SK-N-SH treated with all-trans-retinoic acid at 6 μM for 48 hours (cell line): ENCODE measurements at regions not wholly inside any gene's neighbourhood (a gene's known extent, or its start where the extent isn't known, plus 50 kb on each side); places are given as distances from the start of the nearest gene placed in this dataset.

ENCODE experiments used
- ARNTL ChIP-seq: fragments of 450-650 bp; formaldehyde crosslinking; IDR thresholded peaks from 2 replicates; pipeline ENCODE4 v1.5.0; 2020; ENCODE audit warnings: low read depth, mild to moderate bottlenecking, moderate library complexity, borderline replicate concordance
- GLIS3 ChIP-seq: fragments of 250-450 bp; sonication (Bioruptor Pico); IDR thresholded peaks from 2 replicates; pipeline ENCODE4 v1.5.0; 2020; ENCODE audit warnings: mild to moderate bottlenecking, moderate library complexity
- RARB ChIP-seq: fragments of 250-450 bp; sonication (Bioruptor Pico); IDR thresholded peaks from 2 replicates; pipeline ENCODE4 v1.8.0; 2021; ENCODE audit warnings: mild to moderate bottlenecking, moderate library complexity
- ZFP30 ChIP-seq: fragments of 450-650 bp; formaldehyde crosslinking; IDR thresholded peaks from 2 replicates; pipeline ENCODE4 v1.5.0; 2022; ENCODE audit warnings: mild to moderate bottlenecking, moderate library complexity
- ZNF565 ChIP-seq: fragments of 450-650 bp; formaldehyde crosslinking; conservative IDR thresholded peaks from 2 replicates; pipeline ENCODE4 v1.5.0; 2020; ENCODE audit warnings: low read depth, mild to moderate bottlenecking, moderate library complexity
- ZNF70 ChIP-seq: fragments of 450-650 bp; formaldehyde crosslinking; IDR thresholded peaks from 2 replicates; pipeline ENCODE4 v1.5.0; 2020; ENCODE audit warnings: mild to moderate bottlenecking, moderate library complexity
- TF ChIP-seq, protein P1 (sequence below): fragments of 250-450 bp; sonication (Bioruptor Pico); IDR thresholded peaks from 2 replicates; pipeline ENCODE4 v1.5.1; 2020; ENCODE audit warnings: low read depth, mild to moderate bottlenecking, moderate library complexity
- TF ChIP-seq, protein P2 (sequence below): fragments of 250-450 bp; sonication (Bioruptor Pico); IDR thresholded peaks from 2 replicates; pipeline ENCODE4 v1.8.0; 2020; ENCODE audit warnings: mild to moderate bottlenecking, moderate library complexity, borderline replicate concordance
- TF ChIP-seq, protein P3 (sequence below): fragments of 250-450 bp; sonication (Bioruptor Pico); IDR thresholded peaks from 2 replicates; pipeline ENCODE4 v1.5.1; 2021; ENCODE audit warnings: mild to moderate bottlenecking, moderate library complexity

DNA sequence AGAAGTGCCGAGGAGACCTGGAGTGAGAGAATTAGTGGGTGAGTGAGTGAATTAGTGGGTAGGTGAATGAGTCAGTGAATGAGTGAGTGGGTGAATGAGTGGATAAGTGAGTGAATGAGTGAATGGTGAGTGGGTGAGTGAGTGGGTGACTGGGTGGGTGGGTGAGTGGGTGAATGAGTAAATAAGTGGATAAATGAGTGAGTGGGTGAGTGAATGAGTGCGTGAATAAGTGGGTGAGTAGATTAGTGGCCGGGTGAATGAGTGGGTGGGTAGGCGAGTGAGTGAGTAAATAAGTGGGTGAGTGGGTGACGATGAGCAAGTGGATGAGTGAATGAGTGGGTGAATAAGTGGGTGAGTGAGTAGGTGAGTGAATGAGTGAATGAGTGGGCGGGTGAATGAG lies 243.7 kb upstream of the MGMT start:
- TF ChIP-seq RARB (no peak), ZNF565 (no peak), ZFP30 (CRISPR knock-in tag) (no peak), ARNTL (CRISPR knock-in tag) (no peak), GLIS3 (CRISPR knock-in tag) (no peak), ZNF70 (CRISPR knock-in tag) (no peak)
- TF ChIP-seq, protein P1, sequence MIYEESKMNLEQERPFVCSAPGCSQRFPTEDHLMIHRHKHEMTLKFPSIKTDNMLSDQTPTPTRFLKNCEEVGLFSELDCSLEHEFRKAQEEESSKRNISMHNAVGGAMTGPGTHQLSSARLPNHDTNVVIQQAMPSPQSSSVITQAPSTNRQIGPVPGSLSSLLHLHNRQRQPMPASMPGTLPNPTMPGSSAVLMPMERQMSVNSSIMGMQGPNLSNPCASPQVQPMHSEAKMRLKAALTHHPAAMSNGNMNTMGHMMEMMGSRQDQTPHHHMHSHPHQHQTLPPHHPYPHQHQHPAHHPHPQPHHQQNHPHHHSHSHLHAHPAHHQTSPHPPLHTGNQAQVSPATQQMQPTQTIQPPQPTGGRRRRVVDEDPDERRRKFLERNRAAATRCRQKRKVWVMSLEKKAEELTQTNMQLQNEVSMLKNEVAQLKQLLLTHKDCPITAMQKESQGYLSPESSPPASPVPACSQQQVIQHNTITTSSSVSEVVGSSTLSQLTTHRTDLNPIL = no peak
- TF ChIP-seq, protein P2, sequence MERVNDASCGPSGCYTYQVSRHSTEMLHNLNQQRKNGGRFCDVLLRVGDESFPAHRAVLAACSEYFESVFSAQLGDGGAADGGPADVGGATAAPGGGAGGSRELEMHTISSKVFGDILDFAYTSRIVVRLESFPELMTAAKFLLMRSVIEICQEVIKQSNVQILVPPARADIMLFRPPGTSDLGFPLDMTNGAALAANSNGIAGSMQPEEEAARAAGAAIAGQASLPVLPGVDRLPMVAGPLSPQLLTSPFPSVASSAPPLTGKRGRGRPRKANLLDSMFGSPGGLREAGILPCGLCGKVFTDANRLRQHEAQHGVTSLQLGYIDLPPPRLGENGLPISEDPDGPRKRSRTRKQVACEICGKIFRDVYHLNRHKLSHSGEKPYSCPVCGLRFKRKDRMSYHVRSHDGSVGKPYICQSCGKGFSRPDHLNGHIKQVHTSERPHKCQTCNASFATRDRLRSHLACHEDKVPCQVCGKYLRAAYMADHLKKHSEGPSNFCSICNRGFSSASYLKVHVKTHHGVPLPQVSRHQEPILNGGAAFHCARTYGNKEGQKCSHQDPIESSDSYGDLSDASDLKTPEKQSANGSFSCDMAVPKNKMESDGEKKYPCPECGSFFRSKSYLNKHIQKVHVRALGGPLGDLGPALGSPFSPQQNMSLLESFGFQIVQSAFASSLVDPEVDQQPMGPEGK = no peak
- TF ChIP-seq, protein P3, sequence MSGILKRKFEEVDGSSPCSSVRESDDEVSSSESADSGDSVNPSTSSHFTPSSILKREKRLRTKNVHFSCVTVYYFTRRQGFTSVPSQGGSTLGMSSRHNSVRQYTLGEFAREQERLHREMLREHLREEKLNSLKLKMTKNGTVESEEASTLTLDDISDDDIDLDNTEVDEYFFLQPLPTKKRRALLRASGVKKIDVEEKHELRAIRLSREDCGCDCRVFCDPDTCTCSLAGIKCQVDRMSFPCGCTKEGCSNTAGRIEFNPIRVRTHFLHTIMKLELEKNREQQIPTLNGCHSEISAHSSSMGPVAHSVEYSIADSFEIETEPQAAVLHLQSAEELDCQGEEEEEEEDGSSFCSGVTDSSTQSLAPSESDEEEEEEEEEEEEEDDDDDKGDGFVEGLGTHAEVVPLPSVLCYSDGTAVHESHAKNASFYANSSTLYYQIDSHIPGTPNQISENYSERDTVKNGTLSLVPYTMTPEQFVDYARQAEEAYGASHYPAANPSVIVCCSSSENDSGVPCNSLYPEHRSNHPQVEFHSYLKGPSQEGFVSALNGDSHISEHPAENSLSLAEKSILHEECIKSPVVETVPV (CRISPR knock-in tag) = no peak
